ENCODE measurements at regions not wholly inside any gene's neighbourhood (a gene's known extent, or its start where the extent isn't known, plus 50 kb on each side); places are given as distances from the start of the nearest gene placed in this dataset.
"Not testable (repeated sequence)": the region's sequence is repeated elsewhere in the genome, so short reads cannot be mapped to it uniquely, and the experiment has no call there.

- no peak for DNase-seq (ENCODE audit: low read depth, low spot score)
Measured at GRCh38 chr15:91630090-91630489, 223.4 kb upstream of the SLCO3A1 start.

GRCh38 chr15:91632176-91632575 lies 221.3 kb upstream of the SLCO3A1 start:
- DNase-seq (ENCODE audit: low read depth, low spot score): no peak
- H3K4me3 ChIP-seq (ENCODE audit: low read length): no peak overlapping the region

More at GRCh38 chr15:91630090-91630489, 223.4 kb upstream of the SLCO3A1 start:
- no peak overlapping the region for H3K4me3 ChIP-seq (ENCODE audit: low read length)

GRCh38 chr15:91632981-91633380 lies 220.5 kb upstream of the SLCO3A1 start:
- no peak for DNase-seq (ENCODE audit: low read depth, low spot score)
- no peak overlapping the region for H3K4me3 ChIP-seq (ENCODE audit: low read length)

GRCh38 chr15:91634179-91634578 lies 219.3 kb upstream of the SLCO3A1 start:
- no peak for DNase-seq (ENCODE audit: low read depth, low spot score)
- no peak overlapping the region for H3K4me3 ChIP-seq (ENCODE audit: low read length)

GRCh38 chr15:91635080-91635479 lies 218.4 kb upstream of the SLCO3A1 start:
- no peak for DNase-seq (ENCODE audit: low read depth, low spot score)
- H3K4me3 ChIP-seq (ENCODE audit: low read length): no peak overlapping the region

GRCh38 chr15:91635641-91636040 lies 217.9 kb upstream of the SLCO3A1 start:
- no peak overlapping the region for H3K4me3 ChIP-seq (ENCODE audit: low read length)
- no peak for DNase-seq (ENCODE audit: low read depth, low spot score)

- DNase-seq (ENCODE audit: low read depth, low spot score): no peak
Measured at GRCh38 chr15:91649016-91649415, 204.5 kb upstream of the SLCO3A1 start.

GRCh38 chr15:91649831-91650321 lies 203.6 kb upstream of the SLCO3A1 start:
- no peak overlapping the region for H3K4me3 ChIP-seq (ENCODE audit: low read length)
- DNase-seq (ENCODE audit: low read depth, low spot score): no peak

More at GRCh38 chr15:91649016-91649415, 204.5 kb upstream of the SLCO3A1 start:
- no peak overlapping the region for H3K4me3 ChIP-seq (ENCODE audit: low read length)

- no peak for DNase-seq (ENCODE audit: low read depth, low spot score)
- no peak overlapping the region for H3K4me3 ChIP-seq (ENCODE audit: low read length)
Measured at GRCh38 chr15:91651251-91651650, 202.3 kb upstream of the SLCO3A1 start.

GRCh38 chr15:91652610-91653207 lies 200.8 kb upstream of the SLCO3A1 start:
- no peak overlapping the region for H3K4me3 ChIP-seq (ENCODE audit: low read length)
- no peak for DNase-seq (ENCODE audit: low read depth, low spot score)

- DNase-seq (ENCODE audit: low read depth, low spot score): not testable (repeated sequence)
Measured at GRCh38 chr15:91655563-91656290, 197.8 kb upstream of the SLCO3A1 start.

GRCh38 chr15:91660174-91660649 lies 193.3 kb upstream of the SLCO3A1 start:
- no peak overlapping the region for H3K4me3 ChIP-seq (ENCODE audit: low read length)
- DNase-seq (ENCODE audit: low read depth, low spot score): peak; percentile 79

More at GRCh38 chr15:91655563-91656290, 197.8 kb upstream of the SLCO3A1 start:
- not testable (repeated sequence) for H3K4me3 ChIP-seq (ENCODE audit: low read length)

GRCh38 chr15:91664224-91664836 lies 189.2 kb upstream of the SLCO3A1 start:
- no peak overlapping the region for H3K4me3 ChIP-seq (ENCODE audit: low read length)
- no peak for DNase-seq (ENCODE audit: low read depth, low spot score)

GRCh38 chr15:91665212-91665611 lies 188.3 kb upstream of the SLCO3A1 start:
- H3K4me3 ChIP-seq (ENCODE audit: low read length): no peak overlapping the region
- DNase-seq (ENCODE audit: low read depth, low spot score): no peak

- no peak overlapping the region for H3K4me3 ChIP-seq (ENCODE audit: low read length)
- no peak for DNase-seq (ENCODE audit: low read depth, low spot score)
Measured at GRCh38 chr15:91668370-91668769, 185.1 kb upstream of the SLCO3A1 start.

GRCh38 chr15:91670108-91670507 lies 183.4 kb upstream of the SLCO3A1 start:
- no peak for DNase-seq (ENCODE audit: low read depth, low spot score)
- H3K4me3 ChIP-seq (ENCODE audit: low read length): no peak overlapping the region

GRCh38 chr15:91678003-91678402 lies 175.5 kb upstream of the SLCO3A1 start:
- DNase-seq (ENCODE audit: low read depth, low spot score): no peak

GRCh38 chr15:91679447-91679846 lies 174.1 kb upstream of the SLCO3A1 start:
- DNase-seq (ENCODE audit: low read depth, low spot score): no peak
- H3K4me3 ChIP-seq (ENCODE audit: low read length): no peak overlapping the region

More at GRCh38 chr15:91678003-91678402, 175.5 kb upstream of the SLCO3A1 start:
- H3K4me3 ChIP-seq (ENCODE audit: low read length): no peak overlapping the region

- no peak overlapping the region for H3K4me3 ChIP-seq (ENCODE audit: low read length)
- DNase-seq (ENCODE audit: low read depth, low spot score): no peak
Measured at GRCh38 chr15:91685436-91685835, 168.1 kb upstream of the SLCO3A1 start.

- no peak overlapping the region for H3K4me3 ChIP-seq (ENCODE audit: low read length)
- no peak for DNase-seq (ENCODE audit: low read depth, low spot score)
Measured at GRCh38 chr15:91688811-91689210, 164.7 kb upstream of the SLCO3A1 start.
